Stimulated activated naive CD8-positive, alpha-beta T cell treated with anti-CD3 and anti-CD28 coated beads, Interleukin-15, Interleukin-2, amounts not matched to agents 100 ng/mL and 50 ng/mL, for 24 hours (primary cell): ENCODE measurements at regions not wholly inside any gene's neighbourhood (a gene's known extent, or its start where the extent isn't known, plus 50 kb on each side); places are given as distances from the start of the nearest gene placed in this dataset.

Experiments used
- H3K27ac Mint-ChIP-seq: one replicate; pipeline ENCODE4 v1.8.0; 2021; ENCODE audit warnings: mild to moderate bottlenecking, mixed read lengths
- H3K27me3 Mint-ChIP-seq: one replicate; pipeline ENCODE4 v1.8.0; 2021; ENCODE audit warnings: mixed read lengths
- H3K36me3 Mint-ChIP-seq: one replicate; pipeline ENCODE4 v1.8.0; 2021; ENCODE audit warnings: low read depth, mixed read lengths
- H3K4me1 Mint-ChIP-seq: one replicate; pipeline ENCODE4 v1.8.0; 2021; ENCODE audit warnings: low read depth, mixed read lengths
- H3K4me3 Mint-ChIP-seq: one replicate; pipeline ENCODE4 v1.8.0; 2021; ENCODE audit warnings: mild to moderate bottlenecking, mixed read lengths
- H3K9me3 Mint-ChIP-seq: one replicate; pipeline ENCODE4 v1.8.0; 2021; ENCODE audit warnings: mixed read lengths

DNA sequence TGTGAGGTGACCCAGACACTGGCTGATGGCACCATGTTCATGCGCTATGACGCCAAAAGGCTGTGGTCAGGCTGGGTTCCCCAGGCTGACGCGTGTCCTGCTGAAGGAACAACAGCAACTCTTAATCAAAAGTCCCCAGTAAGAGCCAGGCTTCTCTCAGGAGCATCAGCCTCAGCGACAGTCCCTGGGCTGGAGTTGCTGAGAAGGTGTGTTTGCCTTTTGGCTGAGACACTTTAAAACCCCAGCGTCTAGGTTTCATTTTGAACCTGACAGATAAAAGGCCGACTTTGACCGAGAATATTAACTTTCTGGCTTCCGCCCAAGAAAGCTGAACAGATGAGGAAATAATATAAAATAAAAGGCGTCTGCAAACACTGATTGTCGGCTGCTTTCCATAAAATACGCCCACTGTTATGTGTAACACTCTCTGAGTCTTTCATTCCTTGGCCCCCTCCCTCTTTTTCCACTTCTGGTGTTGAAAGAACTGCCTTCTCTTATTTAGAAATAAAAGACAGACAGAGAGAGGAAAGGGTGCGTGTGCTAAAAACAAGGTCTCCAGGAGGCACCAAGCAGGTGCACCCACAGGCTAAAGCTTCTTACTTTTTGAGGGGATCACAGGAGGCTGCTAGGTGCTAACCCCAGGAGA lies 373.6 kb downstream of the MID1IP1 start:
- Mint-ChIP-seq H3K4me1 (peaks cover 35% of the 10 kb centered on the region), H3K4me3 (peak overlapping the region; percentile 51), H3K9me3 (no peaks in the 10 kb centered on the region), H3K27me3 (no peaks in the 10 kb centered on the region), H3K27ac (peak overlapping the region; percentile 87), H3K36me3 (no peaks in the 10 kb centered on the region)

DNA sequence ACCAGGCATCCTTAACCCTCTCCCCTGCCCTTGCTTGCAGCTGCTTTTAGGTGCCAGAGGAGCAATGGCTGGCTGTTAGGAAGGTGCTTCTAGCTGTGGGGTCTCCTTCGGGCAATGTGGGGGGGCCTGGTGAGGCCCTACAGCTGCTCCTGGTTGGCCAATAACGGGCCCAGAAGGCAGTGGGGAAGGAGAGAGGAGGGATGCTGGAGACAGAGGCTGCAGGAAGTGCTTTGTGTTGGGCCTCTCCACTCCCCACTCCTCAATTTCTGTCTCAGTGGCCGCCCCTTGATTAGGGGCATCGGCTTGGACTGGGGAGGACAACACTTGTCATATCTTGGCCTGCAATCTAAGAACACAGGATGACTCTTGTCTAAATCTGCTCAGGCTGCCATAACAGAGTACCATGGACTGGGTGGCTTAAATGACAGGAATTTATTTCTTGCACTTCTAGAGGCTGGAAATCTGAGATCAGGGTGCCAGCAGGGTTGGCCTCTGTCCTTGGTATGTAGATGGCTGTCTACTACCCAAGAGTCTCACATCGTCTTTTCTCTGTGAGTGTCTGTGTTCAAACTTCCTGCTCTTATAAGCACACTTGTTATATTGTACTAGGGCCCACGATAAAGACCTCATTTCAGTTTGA lies 374.3 kb downstream of the MID1IP1 start:
- H3K9me3 Mint-ChIP-seq = no peaks in the 10 kb centered on the region
- H3K4me3 Mint-ChIP-seq = peak overlapping the region; percentile 51
- peak overlapping the region; percentile 87 for H3K27ac Mint-ChIP-seq
- H3K36me3 Mint-ChIP-seq = no peaks in the 10 kb centered on the region
- no peaks in the 10 kb centered on the region for H3K27me3 Mint-ChIP-seq
- peaks cover 35% of the 10 kb centered on the region for H3K4me1 Mint-ChIP-seq

DNA sequence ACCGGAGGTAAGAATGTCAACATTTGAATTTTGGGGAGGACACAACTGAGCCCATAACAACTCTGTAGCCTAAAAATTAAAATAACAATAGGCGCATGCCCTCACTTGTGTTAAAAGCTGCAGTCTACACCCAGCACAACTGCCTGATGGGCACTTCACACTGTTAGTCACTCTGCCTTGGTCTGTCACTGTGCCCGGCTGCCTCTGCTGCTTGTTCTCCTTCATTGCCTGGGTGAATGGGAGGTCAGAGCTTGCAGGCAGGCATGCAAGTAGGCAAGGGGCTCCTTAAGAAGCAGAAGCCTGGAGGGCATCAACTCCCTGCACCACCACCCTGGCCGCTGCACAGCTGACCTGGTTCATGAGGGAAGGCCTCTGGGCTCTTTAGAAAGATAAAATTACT lies 374.8 kb downstream of the MID1IP1 start:
- Mint-ChIP-seq H3K9me3 (no peaks in the 10 kb centered on the region), H3K36me3 (no peaks in the 10 kb centered on the region), H3K4me1 (peaks cover 35% of the 10 kb centered on the region), H3K27ac (no peak overlapping the region), H3K27me3 (no peaks in the 10 kb centered on the region), H3K4me3 (no peak overlapping the region)

DNA sequence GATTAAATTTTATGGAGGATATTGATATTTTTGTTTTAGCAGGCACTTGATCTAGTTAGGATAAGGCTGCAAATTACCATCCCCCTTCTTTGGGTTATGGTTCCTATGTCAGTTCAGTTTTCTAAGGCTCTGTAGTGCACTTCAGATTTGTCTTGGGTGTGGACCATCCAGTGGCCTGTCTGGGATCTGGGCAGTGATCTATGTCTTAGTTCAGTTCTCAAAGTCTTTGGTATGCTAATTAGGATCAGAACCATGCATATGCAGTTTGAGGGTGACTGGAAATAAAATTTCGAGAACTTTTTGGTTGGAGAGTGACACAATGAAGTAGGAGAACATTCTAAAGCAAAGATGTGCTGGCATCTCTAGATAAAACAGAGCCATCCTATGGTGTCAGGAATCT lies 388.2 kb downstream of the MID1IP1 start:
- H3K27me3 Mint-ChIP-seq = peaks cover 11% of the 10 kb centered on the region
- no peaks in the 10 kb centered on the region for H3K4me1 Mint-ChIP-seq
- no peak overlapping the region for H3K4me3 Mint-ChIP-seq
- no peak overlapping the region for H3K27ac Mint-ChIP-seq
- peaks cover 4% of the 10 kb centered on the region for H3K9me3 Mint-ChIP-seq
- H3K36me3 Mint-ChIP-seq = no peaks in the 10 kb centered on the region

DNA sequence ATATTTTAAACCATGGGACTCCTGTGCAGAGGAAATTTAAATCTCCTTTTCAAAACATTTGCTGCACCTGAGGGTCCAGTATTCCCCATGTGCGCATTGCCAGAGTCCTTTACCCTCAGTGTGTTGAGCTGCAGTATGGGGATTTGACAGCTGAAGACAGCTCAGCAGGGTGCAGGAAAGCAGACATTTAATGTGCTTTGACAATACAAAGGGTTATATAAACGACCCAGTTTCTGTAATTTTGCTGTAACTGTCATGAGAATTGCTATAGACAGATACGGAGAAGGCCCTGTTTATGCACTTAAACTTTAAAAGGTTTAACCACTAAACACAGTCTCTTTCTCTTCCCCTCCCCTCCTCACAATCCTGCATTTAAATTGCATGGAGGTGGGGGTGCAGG lies 393.4 kb downstream of the MID1IP1 start:
- Mint-ChIP-seq H3K27me3 (peaks cover 11% of the 10 kb centered on the region), H3K4me1 (peaks cover 35% of the 10 kb centered on the region)

DNA sequence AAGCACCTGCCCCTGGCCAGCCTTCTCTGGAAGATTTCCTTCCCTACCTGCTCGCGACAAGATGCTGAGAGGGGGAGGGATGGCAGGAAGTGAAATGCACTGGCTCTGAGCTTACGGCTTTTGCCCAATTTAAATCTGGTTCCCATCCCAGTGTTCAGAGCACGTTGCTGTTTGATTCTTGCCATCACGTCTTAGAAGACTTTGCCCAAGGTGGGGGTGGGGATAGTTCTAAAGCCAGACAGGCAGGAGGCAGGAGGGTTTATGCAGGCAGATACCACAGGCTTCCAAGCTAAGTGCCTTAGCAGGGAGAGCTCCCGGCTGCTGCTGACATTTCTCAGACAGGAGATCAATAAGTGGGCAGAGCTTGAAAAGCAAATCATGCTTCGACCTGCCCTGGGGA lies 393.9 kb downstream of the MID1IP1 start:
- H3K4me1 Mint-ChIP-seq = peaks cover 40% of the 10 kb centered on the region

More for the DNA sequence above, 393.4 kb downstream of the MID1IP1 start:
- Mint-ChIP-seq H3K36me3 (no peaks in the 10 kb centered on the region), H3K9me3 (no peaks in the 10 kb centered on the region), H3K4me3 (no peak overlapping the region), H3K27ac (no peak overlapping the region)

DNA sequence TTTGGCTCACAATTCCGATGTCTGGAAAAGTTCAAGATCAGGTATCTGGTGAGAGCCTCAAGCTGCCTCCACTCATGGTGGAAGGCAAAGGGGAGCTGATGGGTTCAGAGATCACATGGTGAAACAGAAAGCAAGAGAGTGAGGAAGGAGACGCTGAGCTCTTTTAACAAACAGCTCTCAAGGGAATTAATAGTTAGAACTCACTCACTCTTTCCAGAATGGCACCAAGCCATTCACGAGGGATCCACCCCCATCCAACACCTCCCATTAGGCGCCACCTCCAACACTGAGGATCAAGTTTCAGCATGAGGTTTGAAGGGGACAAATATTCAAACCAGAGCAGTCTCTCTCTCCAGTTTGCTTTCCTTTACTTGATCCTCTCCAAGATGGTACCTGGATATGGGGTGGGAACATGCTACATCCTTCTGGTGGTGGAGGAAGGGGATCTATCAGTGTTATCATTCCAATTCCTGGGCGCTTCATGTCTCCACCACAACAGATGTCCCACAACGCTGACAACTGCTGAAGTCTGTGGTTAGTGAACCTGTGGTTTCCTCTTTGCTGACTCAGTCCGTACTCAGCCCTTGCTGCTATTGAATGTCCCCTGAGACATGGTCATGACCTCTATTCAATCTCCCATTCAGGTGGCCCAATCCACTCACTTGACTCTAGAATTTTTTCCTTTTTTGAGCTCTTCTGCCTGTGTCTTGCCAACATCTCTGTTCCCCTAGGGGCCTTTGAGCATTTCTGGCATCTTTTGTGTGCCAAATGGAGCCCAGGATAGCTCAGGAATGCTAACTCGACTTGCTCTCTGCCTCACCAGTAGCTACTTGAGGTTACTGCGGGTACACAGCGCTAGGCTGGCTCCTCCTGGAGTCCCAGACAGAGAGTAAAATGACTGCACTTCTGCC lies 395.2 kb downstream of the MID1IP1 start:
- peaks cover 7% of the 10 kb centered on the region for H3K27me3 Mint-ChIP-seq
- H3K9me3 Mint-ChIP-seq = no peaks in the 10 kb centered on the region
- H3K27ac Mint-ChIP-seq = peak overlapping the region; percentile 91
- peak overlapping the region; percentile 60 for H3K4me3 Mint-ChIP-seq
- peaks cover 53% of the 10 kb centered on the region for H3K4me1 Mint-ChIP-seq
- no peaks in the 10 kb centered on the region for H3K36me3 Mint-ChIP-seq

More for the DNA sequence above, 393.9 kb downstream of the MID1IP1 start:
- Mint-ChIP-seq H3K4me3 (no peak overlapping the region), H3K27ac (peak overlapping the region; percentile 55), H3K36me3 (no peaks in the 10 kb centered on the region), H3K9me3 (no peaks in the 10 kb centered on the region), H3K27me3 (peaks cover 10% of the 10 kb centered on the region)

DNA sequence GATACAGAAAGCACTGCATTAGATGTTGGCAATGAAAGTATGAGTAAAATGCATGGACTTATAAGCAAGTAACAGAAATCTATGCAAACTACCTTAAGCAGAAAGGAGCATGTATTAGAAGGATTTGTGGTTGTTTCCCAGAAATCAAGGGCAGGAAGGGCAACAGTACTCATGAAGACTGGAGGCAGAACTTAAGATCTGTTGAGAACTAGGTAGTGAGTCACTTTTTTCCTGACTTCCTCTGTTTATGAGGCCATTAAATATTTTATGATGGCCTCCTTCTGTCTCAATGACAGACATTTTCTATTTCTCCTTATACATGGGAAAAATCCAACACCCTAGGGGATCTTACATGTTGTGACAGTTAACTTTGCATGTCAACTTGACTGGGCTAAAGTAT lies 398.2 kb downstream of the MID1IP1 start:
- Mint-ChIP-seq H3K27ac (peak overlapping the region; percentile 2), H3K27me3 (no peaks in the 10 kb centered on the region), H3K4me1 (peaks cover 83% of the 10 kb centered on the region), H3K36me3 (no peaks in the 10 kb centered on the region), H3K9me3 (no peaks in the 10 kb centered on the region), H3K4me3 (no peak overlapping the region)

DNA sequence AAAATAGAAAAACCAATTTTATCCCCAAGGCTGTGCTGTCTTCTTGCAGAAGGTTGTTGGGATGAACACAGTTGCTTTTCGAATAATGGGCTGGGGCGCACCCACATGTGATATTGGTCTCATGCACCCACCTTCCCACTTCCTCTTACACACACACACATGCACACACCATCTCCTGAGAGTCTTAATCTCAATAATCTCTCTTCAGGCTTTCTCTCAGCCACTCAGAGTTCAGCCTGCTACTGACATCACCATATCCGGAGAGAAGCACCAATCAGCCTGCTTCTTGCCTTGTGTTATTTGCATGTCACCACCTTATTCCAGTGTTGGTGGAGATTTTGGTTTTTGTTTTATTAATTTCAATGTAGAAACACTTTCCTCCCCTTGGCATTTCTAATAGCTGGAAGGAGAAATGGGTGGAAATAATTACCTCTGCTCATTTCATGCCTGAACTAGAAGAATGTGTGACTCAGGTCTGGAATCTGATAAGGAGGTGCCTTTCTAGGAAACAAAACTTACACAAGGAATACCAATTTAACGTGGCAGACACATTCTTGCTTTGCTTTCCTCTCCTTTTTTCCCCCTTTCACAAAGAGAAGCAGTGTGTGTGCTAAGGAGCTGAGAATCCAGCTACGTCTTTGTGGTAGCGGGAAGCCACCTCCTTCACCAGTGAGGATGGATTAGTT lies 400.2 kb downstream of the MID1IP1 start:
- Mint-ChIP-seq H3K36me3 (no peaks in the 10 kb centered on the region), H3K27ac (peak overlapping the region; percentile 86), H3K27me3 (no peaks in the 10 kb centered on the region), H3K4me3 (no peak overlapping the region), H3K4me1 (peaks cover 86% of the 10 kb centered on the region), H3K9me3 (no peaks in the 10 kb centered on the region)

DNA sequence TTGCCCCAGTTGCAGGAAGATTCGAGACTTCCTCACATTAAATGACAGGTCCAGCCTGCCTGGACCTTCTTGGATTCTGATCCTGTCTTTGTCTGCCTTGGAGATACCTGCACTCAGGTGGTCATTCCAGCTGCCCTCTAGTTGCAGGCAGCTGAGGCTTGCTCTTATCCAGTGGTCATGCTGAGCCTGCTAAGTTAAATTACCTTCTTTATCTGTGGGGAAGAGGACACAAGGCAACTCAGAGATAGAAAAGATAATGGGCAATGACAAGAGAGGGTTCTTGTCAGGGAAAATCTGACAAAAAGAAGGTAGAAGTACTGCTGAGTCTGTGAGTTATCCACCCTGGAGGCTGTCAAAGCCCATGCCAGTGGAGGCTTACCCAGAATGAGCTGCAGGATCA lies 401.4 kb downstream of the MID1IP1 start:
- no peaks in the 10 kb centered on the region for H3K36me3 Mint-ChIP-seq
- peak overlapping the region; percentile 55 for H3K27ac Mint-ChIP-seq
- H3K4me3 Mint-ChIP-seq = no peak overlapping the region
- no peaks in the 10 kb centered on the region for H3K27me3 Mint-ChIP-seq
- peaks cover 75% of the 10 kb centered on the region for H3K4me1 Mint-ChIP-seq
- no peaks in the 10 kb centered on the region for H3K9me3 Mint-ChIP-seq

DNA sequence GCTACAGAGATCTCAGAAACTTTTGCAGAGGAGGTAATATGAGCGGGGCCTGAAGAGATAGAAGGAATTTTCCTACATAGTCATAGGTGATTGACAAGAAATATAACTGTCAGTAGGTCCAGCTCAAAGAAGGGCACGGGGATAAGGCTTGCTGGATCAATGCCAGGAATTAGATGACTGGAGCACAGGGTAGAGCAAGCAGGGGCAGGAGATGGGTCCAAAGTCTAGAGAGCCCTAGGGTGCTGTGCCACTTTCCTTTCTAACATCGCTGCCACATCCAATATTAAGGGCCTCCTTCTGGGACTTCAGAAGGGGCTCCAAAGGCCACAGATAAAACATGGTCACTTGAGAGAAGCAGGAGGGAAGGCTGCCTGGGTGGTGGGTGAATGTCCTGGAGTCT lies 402.2 kb downstream of the MID1IP1 start:
- no peak overlapping the region for H3K27ac Mint-ChIP-seq
- H3K36me3 Mint-ChIP-seq = no peaks in the 10 kb centered on the region
- no peaks in the 10 kb centered on the region for H3K9me3 Mint-ChIP-seq
- H3K4me1 Mint-ChIP-seq = peaks cover 74% of the 10 kb centered on the region
- no peaks in the 10 kb centered on the region for H3K27me3 Mint-ChIP-seq
- H3K4me3 Mint-ChIP-seq = no peak overlapping the region

DNA sequence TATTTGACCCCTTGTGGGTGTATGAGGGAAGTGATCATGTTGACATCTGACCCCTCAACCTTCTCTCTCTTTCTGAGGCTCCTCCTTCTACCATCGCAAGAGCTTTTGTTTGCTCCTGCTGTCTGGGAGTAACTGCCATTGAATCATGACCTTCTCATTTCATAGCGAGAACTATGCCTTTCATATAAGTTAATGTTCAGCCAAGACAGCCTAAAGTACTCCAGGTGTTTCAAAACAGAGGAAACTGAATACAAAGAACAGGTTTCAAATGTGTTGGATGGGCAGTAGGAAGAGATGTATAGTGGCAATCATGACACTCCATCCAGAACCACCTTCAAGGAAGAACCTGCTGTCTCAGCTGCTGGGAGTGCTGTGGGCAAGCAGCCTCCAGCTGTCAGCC lies 403.1 kb downstream of the MID1IP1 start:
- H3K27ac Mint-ChIP-seq = peak overlapping the region; percentile 92
- no peaks in the 10 kb centered on the region for H3K9me3 Mint-ChIP-seq
- H3K4me3 Mint-ChIP-seq = no peak overlapping the region
- peaks cover 71% of the 10 kb centered on the region for H3K4me1 Mint-ChIP-seq
- H3K27me3 Mint-ChIP-seq = no peaks in the 10 kb centered on the region
- no peaks in the 10 kb centered on the region for H3K36me3 Mint-ChIP-seq

DNA sequence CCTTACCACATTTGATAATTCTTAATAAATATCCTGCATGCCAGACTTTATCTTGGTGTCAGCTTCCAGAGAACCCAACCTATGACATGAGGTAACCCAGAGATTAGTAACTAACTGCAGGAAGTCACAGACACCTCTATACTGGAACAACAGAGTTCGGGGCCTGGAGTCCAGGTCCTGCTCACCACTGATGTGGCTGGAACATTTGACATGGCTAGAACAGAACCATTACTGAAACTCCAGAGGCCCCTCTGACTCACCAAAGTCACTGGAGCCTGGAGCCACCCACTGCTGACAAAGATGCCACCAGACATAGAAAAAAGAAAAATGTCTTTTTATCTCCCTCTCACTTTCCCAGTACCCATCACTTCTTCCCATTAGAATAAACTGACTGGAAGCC lies 403.7 kb downstream of the MID1IP1 start:
- Mint-ChIP-seq H3K4me3 (peak overlapping the region; percentile 63), H3K9me3 (no peaks in the 10 kb centered on the region), H3K27ac (peak overlapping the region; percentile 92), H3K36me3 (no peaks in the 10 kb centered on the region), H3K27me3 (no peaks in the 10 kb centered on the region), H3K4me1 (peaks cover 65% of the 10 kb centered on the region)

DNA sequence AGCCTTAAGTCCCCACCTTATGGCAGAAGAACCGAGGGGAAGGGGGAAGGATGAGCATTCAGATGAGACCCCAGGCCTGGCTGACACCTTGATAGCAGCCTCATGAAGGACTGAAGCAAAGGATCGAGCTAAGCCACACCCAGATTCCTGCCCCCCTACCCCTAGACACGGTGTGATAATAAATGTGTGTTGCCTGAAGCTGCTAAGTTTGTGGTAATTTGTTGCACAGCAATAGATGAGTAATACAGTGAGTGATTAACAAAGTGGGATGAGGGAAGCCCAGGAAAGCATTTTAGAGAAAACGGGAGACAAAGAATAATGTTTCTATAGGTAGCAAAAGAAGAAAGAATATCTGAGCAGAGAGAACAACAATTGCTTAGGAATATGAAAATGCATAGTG lies 404.2 kb downstream of the MID1IP1 start:
- peak overlapping the region; percentile 63 for H3K4me3 Mint-ChIP-seq
- H3K27me3 Mint-ChIP-seq = no peaks in the 10 kb centered on the region
- H3K9me3 Mint-ChIP-seq = no peaks in the 10 kb centered on the region
- no peaks in the 10 kb centered on the region for H3K36me3 Mint-ChIP-seq
- H3K27ac Mint-ChIP-seq = peak overlapping the region; percentile 92
- H3K4me1 Mint-ChIP-seq = peaks cover 60% of the 10 kb centered on the region
